ENCODE measurements at regions not wholly inside any gene's neighbourhood (a gene's known extent, or its start where the extent isn't known, plus 50 kb on each side); places are given as distances from the start of the nearest gene placed in this dataset.

DNA sequence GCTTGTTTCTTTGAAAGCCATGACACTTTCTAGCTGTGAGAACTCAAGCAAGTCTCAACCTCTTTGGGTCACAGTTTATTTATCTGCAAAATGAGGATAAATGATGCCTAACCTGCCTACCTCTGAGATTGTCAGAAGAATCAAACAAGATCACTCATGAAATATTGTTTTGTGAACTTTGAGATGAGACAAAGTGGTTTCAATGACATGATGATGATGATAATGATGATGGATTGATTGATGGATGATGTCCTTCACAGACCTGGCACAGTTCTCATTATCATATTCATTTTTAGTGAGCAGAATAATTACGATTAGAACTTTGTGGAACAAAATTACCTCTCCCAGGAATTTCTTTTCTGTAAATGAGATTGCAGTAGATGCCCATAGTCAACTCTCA lies 129.2 kb downstream of the HHIPL2 start:
- TF ChIP-seq, protein P1, sequence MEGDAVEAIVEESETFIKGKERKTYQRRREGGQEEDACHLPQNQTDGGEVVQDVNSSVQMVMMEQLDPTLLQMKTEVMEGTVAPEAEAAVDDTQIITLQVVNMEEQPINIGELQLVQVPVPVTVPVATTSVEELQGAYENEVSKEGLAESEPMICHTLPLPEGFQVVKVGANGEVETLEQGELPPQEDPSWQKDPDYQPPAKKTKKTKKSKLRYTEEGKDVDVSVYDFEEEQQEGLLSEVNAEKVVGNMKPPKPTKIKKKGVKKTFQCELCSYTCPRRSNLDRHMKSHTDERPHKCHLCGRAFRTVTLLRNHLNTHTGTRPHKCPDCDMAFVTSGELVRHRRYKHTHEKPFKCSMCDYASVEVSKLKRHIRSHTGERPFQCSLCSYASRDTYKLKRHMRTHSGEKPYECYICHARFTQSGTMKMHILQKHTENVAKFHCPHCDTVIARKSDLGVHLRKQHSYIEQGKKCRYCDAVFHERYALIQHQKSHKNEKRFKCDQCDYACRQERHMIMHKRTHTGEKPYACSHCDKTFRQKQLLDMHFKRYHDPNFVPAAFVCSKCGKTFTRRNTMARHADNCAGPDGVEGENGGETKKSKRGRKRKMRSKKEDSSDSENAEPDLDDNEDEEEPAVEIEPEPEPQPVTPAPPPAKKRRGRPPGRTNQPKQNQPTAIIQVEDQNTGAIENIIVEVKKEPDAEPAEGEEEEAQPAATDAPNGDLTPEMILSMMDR (IDR thresholded peaks at IDR 0.05): no peak
- TF ChIP-seq POLR2A (IDR thresholded peaks at IDR 0.05) (no peak), POLR2AphosphoS5 (IDR thresholded peaks at IDR 0.05) (no peak)

Measured in prostate gland (tissue), 2 donors.